Epithelial cell of esophagus (primary cell): ENCODE measurements at regions not wholly inside any gene's neighbourhood (a gene's known extent, or its start where the extent isn't known, plus 50 kb on each side); places are given as distances from the start of the nearest gene placed in this dataset.

Experiments used
- DNase-seq: peaks from one replicate; pipeline ENCODE4 v3.0.0; 2010; ENCODE audit warnings: low read depth
- H3K4me3 ChIP-seq: 2 replicates; pipeline ENCODE4 v1.5.1; 2011; ENCODE audit warnings: mild to moderate bottlenecking, low read length, control low read depth
- TF ChIP-seq, protein P1 (sequence below): IDR thresholded peaks from 2 replicates; pipeline ENCODE4 v1.5.1; 2011; ENCODE audit warnings: low read depth, mild to moderate bottlenecking, low read length, control low read depth, inconsistent platforms; ENCODE audit not compliant: insufficient read depth; ENCODE audit errors: missing control alignments

DNA sequence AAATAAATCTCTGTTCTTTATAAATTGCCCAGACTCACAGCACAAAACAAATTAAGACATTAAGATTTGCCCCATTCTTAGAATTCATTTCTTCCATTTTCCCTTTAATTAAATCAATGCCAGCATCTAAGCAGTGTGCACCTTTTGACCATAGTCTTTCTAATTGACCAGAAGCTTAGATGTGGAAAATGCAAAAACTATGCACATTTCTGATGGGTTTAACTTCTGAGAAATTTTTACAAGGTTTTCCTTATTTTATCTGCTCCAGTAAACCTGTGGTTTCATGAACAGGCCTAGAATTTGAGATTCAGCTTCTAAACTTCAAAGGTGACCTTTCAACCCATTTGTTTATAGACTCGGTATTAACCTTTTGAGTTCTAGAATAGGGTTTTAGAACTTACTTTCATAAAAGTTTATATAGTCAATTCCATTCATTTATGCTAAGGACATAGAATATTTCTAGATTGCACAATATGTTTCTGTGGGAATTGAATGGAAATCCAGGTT lies 437.8 kb upstream of the HSF2 start:
- TF ChIP-seq, protein P1, sequence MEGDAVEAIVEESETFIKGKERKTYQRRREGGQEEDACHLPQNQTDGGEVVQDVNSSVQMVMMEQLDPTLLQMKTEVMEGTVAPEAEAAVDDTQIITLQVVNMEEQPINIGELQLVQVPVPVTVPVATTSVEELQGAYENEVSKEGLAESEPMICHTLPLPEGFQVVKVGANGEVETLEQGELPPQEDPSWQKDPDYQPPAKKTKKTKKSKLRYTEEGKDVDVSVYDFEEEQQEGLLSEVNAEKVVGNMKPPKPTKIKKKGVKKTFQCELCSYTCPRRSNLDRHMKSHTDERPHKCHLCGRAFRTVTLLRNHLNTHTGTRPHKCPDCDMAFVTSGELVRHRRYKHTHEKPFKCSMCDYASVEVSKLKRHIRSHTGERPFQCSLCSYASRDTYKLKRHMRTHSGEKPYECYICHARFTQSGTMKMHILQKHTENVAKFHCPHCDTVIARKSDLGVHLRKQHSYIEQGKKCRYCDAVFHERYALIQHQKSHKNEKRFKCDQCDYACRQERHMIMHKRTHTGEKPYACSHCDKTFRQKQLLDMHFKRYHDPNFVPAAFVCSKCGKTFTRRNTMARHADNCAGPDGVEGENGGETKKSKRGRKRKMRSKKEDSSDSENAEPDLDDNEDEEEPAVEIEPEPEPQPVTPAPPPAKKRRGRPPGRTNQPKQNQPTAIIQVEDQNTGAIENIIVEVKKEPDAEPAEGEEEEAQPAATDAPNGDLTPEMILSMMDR, result no peak
- no peak overlapping the region for H3K4me3 ChIP-seq
- DNase-seq, result no peak

DNA sequence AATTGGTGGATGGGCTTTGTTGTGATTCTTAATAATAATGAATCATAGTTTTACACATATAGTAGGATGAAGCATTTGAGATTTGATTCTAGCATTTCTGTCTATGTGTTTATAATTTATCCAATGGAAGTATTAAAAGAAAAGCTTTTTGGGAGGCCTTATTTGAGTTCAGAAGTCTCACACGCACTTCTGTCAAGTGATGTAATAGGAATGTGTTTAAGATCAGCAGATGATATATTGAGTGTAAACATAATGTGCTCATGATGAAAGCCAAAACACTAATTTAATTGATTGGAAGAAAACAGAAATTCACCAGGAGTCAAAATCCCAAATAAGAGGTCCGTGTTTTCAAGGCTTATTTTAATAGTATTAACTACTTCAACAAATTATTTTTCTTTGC lies 435.6 kb upstream of the HSF2 start:
- no peak overlapping the region for H3K4me3 ChIP-seq
- no peak for DNase-seq
- TF ChIP-seq, protein P1, result no peak

DNA sequence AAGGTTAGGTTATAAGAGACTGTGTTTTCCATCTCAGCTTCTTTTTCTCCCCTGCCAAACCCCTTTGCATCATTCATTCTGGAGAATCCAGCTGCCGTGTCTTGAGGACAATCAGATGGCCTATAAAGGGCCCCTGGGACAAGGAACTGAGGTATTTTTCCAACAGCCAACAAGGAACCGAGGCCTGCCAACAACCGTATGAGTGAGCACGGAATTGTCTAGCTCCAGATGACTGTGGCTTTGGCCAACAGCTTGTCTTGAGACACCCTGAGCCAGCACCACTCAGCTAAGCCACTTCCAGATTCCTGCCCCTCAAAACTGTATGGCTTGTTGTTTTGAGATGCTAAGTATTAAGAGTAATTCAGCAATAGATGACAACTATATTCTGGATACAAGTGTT lies 433.7 kb upstream of the HSF2 start:
- TF ChIP-seq, protein P1, result no peak
- no peak for DNase-seq
- no peak overlapping the region for H3K4me3 ChIP-seq

DNA sequence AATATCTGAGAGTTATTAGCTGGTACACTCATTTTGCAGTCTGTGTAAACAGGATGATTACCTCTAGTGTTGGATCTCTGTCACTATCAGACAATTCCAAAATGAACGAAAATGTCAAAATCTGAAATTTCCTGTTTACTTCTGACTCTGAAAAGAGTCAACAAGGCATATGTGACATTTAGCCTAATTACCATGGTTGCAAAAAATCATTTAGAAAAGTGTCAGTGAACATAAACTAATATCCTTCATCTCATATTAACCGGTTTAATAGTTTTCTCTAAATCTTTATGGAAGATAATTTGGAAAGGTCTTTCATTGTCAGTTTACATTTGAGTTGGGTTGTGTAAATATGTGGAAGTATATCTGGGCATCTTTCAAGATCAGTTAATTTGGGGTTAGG lies 431.8 kb upstream of the HSF2 start:
- no peak overlapping the region for H3K4me3 ChIP-seq
- TF ChIP-seq, protein P1, result no peak
- DNase-seq, result no peak

DNA sequence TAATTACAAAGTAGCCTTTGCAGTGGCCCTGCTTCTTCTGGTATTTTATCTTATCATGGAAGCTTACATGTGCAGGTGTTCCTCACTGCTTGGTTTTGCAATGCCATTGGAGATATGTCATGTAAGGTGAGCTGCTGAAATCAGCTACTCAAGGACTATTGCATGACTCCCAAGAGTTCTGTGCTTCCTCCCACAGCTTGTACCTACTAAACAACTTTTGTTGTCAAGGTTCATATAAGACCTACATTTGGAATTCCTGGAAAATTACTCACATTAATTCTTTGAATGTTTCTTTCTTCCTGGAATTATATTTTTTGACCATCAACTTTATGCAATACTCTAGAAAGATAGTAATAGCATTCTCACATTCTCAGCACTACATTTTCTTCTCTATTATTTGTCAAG lies 427.5 kb upstream of the HSF2 start:
- DNase-seq, result peak; percentile 73
- TF ChIP-seq, protein P1, result no peak
- H3K4me3 ChIP-seq, result no peak overlapping the region

DNA sequence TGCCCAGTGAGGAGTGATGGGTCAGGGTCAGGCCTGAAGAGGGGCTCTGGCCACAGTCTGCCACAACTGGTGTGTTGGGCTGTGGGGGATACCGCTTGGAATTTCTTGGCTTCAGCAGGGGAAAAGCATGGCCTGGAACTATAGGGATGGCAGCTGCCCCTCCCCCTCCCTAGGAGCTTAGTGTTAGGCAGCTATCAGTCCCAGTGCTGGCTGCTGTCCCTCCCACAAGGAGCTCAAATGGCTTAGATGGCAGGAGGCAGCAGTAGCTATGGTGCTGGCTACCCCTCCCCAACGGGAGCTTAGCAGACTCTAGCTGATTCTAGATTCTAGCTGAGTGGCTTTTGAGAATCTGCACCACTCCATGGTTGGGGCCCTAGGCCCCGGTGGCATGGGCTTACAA lies 414.5 kb upstream of the HSF2 start:
- TF ChIP-seq, protein P1, result no peak
- DNase-seq, result no peak
- H3K4me3 ChIP-seq, result no peak overlapping the region

DNA sequence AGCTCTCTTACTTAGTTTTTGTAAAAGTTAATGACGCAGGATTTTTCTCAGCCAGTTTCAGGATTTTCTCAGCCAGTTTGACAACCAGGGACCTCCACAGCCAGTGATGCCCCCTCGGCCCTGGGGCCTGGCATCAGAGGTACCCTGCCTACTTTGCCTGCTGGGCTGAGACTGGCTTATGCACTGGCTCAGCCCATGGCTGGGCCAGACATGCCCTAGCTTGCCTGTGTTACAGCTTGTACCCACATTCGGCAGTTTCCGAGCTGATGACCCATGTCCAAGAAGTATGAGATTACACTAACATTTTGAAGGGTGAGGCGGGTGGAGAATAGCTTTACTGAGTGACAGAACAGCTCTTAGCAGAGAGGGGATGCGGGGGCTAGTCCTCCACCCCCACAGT lies 406.1 kb upstream of the HSF2 start:
- TF ChIP-seq, protein P1, result no peak
- peak; percentile 61 for DNase-seq

More for the DNA sequence above, 406.1 kb upstream of the HSF2 start:
- H3K4me3 ChIP-seq, result no peak overlapping the region
